Stimulated activated CD4-positive, alpha-beta T cell treated with anti-CD3 and anti-CD28 coated beads, TNF-alpha, amount 100 ng/mL, for 24 hours (primary cell): ENCODE measurements at regions not wholly inside any gene's neighbourhood (a gene's known extent, or its start where the extent isn't known, plus 50 kb on each side); places are given as distances from the start of the nearest gene placed in this dataset.

Experiments
- DNase-seq, 3 experiments: peaks; one replicate each; pipeline ENCODE4 v3.0.0-alpha.2; 2020; ENCODE audit warnings: low read depth in 3 of 3

DNA sequence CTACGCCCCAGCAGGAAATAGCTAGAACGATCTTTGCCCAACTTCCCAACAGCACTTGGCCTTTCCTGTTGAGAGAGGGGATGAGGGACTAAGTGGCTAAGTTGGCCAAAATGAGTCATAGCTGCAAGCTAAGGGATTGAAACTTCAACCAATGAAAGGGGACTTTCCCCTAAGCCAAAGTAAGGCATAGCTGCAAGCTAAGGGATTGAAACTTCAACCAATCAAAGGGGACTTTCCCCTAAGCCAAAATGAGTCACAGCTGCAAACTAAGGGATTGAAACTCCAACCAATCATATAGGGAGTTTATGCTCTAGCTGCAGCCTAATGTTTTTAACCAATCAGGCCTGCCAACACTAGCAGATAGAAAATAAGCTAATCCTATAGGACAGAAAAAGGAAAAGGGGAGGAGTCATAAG lies 100.5 kb upstream of the SSTR1 start:
- no peak for DNase-seq

- no peak for DNase-seq
Measured at GRCh38 chr14:38108681-38109080, 99.0 kb upstream of the SSTR1 start.

DNA sequence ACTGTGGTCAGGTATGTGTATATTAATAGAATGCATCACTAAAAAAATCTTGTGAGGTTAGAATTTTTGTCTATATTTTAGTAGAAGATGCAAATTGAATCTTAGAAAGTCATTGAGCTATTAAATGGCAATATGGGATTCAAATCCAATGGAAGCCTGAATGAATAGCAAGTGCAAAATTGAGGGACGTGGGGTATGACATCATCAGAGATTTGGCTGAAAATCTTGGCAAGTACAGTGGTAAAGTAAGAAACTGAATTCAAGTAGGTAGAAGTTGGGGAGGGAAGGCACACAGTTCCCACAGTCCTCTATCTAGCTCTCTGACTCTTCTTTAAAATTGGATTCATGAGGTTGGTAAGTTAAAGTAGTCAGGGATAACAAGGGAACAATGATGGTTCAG lies 97.4 kb upstream of the SSTR1 start:
- DNase-seq, result no peak

GRCh38 chr14:38111046-38111445 lies 96.7 kb upstream of the SSTR1 start:
- DNase-seq, result no peak

DNA sequence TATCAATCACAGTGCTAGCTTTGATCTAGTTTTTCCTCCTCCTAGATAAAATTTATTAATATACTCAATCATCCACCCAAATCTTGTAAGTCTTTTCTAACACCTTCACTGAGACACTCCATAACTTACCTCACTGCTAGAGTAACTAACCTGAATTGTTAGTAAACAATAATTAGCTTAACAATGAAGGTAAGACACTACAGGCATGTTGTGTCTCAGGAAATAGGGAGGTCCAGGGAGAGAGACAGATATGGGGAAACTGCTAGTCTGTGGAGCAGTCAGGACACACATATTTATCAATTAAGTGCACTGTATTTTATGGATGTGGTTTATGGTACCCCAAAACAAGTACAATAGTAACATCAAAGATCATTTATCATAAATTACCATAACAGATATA lies 94.2 kb upstream of the SSTR1 start:
- DNase-seq, result no peak

- no peak for DNase-seq
Measured at GRCh38 chr14:38116895-38117294, 90.8 kb upstream of the SSTR1 start.

DNA sequence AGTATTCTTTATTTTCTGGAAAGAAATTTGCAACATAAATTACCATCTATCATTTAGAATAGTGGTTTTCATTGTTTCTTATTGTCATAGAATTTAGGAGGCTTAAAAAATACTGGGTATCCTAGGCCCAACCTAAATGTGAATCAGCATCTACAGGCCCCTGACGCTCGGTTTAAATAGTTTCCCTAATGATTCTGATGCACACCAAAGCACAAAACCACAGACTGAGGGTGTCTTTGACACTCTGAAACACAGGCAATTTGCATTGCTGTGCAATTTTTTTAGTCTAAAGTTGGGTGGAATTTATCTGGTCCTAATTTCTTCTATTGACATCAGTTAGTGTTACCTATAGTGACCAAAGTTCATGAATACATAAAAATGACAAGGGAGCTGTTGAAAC lies 87.6 kb upstream of the SSTR1 start:
- DNase-seq, result no peak

DNA sequence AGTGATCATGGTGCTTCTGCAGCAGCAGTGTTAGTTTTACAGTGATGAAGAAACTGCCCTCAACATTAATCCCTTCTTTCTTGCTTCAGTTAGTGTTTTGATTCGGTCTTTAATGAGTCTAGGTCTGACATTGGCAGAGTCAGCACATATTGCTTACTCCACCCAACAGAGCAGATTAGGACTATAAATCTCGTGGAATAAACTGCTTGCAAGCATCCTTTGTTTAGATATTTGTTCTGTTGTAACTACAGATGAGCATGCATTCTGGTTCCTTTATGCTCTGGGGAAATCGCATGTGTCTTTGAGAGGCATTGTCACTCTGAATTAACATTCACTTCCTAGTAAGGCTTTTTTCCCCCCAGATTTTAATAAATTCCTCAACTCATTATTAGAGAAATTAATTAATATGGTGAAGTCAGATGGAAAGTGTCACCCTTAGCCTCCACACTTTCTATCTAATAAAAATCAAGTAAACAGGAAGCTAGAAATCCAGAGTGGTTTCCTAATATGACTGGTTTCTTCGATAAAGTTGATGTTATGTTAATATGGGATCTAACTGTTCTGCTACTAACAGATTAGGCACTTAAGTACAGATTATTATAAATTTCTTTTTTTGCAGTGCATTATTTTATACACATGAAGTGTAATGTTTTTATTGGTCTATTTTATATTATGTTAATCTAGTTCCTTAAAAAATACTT lies 86.2 kb upstream of the SSTR1 start:
- DNase-seq, result no peak

DNA sequence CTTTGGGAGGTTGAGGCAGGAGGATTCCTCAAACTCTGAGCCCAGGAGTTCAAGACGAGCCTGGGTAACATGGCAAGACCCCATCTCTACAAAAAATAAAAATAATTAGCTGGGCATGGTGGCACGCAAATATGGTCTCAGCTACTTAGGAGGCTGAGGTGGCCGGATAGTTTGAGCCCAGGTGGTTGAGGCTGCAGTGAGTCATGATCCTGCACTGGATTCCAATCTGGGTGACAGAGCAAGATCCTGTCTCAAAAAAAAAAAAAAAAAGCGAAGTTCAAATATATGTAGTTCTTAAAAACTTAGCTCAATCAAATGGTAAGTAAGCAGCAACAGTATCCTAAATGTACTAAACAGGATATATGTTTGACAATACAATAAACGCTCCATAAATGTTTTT lies 85.5 kb upstream of the SSTR1 start:
- no peak for DNase-seq

GRCh38 chr14:38124506-38124905 lies 83.2 kb upstream of the SSTR1 start:
- DNase-seq, result no peak

- no peak for DNase-seq
Measured at GRCh38 chr14:38125481-38126037, 82.1 kb upstream of the SSTR1 start.

DNA sequence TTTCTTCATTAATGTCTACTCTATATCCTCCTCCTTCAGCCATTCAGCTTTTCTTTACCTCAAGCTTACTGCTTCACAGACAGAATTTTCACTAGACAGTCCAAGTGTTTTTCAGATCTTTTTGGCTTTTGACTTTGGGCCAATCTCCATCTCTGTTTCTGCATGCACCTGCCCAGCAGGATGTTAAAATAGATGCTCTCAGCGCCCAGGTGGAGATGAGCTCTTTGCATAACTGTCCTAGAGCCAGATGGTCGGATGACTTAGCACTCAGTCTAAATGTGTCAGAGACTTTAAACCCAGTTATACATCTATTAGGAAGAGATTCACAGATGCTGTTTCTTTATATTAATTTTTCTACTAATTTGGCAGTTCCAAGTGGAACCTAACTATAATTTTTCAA lies 80.3 kb upstream of the SSTR1 start:
- no peak for DNase-seq

- DNase-seq, result no peak
Measured at GRCh38 chr14:38127784-38128183, 79.9 kb upstream of the SSTR1 start.

DNA sequence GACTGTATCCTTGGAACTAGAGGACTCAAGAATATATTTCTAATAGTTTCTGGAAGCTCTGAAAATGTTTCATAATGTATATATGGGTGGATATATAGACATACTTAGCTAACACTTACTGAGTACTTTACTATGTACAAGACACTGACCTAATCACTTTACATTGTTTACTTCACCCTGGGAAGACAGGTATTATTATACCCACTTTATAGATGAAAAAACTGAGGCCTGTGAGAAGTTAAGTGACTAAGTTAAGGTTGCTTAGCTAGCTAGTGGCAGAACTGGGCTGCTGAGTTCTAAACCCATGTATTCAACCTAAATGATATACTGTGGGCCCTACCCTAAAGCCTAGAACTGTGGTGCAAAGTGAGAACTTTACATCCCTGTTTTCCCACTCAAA lies 79.1 kb upstream of the SSTR1 start:
- DNase-seq, result no peak

DNA sequence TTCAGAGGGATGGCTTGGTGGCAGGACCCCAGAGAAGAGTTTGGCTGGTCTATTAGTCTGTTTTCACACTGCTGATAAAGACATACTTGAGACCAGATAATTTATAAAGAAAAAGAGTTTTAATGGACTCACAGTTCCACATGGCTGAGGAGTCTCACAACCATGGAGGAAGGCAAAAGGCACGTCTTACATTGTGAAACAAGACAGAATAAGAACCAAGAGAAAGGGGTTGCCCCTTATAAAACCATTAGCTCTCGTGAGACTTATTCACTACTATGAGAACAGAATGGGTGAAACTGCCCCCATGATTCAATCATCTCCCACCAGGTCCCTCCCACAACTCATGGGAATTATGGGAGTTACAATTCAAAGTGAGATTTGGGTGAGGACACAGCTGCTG lies 78.5 kb upstream of the SSTR1 start:
- no peak for DNase-seq

GRCh38 chr14:38129705-38130104 lies 78.0 kb upstream of the SSTR1 start:
- DNase-seq, result peak in 2 of 3 experiments; percentile 2 to 12

GRCh38 chr14:38134416-38135030 lies 73.2 kb upstream of the SSTR1 start:
- no peak for DNase-seq

- no peak for DNase-seq
Measured at GRCh38 chr14:38135106-38135867, 72.4 kb upstream of the SSTR1 start.

DNA sequence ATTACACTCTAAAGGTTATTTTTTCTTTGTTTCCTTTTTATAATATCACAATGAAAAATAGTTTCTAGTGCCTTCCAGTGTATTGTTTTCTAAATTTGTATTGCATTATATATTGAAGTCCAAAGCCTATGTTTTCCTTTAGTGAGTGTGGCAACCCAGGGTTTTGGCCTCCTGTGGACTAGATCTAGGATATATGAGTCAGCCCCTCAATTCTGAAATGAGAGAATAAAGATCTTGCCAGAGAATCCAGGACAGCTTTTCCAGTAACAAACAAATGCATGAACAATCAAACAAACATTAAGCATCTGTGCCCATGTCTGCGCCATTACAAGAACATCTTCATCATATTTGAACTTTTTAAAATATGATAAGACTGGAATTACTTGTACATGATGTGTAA lies 70.7 kb upstream of the SSTR1 start:
- DNase-seq, result no peak

- DNase-seq, result no peak
Measured at GRCh38 chr14:38138473-38139138, 69.1 kb upstream of the SSTR1 start.

DNA sequence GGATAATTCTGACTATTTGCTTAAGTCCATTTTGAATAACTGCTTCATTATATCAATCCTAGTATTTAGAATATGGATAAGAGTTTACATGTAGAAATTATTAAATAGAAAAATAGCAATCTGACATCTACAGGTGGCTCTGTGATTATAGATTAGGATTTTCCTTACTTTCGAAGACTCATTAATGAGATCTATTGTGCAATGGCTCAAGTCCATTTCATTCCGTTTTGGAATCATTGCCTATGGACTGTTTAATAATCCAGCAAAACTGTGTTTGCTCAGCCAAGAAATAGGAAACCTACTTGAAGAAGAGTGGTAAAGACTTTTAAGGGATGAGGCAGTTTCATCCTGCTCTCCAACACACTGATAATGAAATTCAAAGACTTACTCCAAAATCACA lies 67.8 kb upstream of the SSTR1 start:
- no peak for DNase-seq

DNA sequence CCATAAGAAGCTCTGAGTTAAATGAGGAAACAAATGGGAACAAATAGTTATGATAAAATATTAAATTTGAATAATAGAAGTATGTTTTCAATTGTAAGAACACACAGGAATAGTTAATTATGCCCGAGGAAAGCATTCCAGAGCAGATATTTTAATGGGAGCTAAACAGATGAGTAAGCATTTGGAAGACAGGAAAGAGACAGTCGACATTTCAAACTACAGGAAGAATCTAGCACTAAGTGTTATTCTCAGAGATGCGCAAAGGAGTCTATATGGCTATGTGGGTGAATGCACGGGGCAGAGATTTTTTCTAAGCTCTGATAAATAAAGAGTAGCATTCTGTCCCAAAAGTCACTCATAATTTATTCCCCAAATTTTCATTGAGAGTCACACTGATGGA lies 64.5 kb upstream of the SSTR1 start:
- no peak for DNase-seq
